Spleen (tissue), 7 donors: ENCODE measurements at regions not wholly inside any gene's neighbourhood (a gene's known extent, or its start where the extent isn't known, plus 50 kb on each side); places are given as distances from the start of the nearest gene placed in this dataset.

Experiments used
- CTCF ChIP-seq, 11 experiments: fragments of 200-600 bp in 7 of 11; fragments of 450-650 bp in 4 of 11; sonication (generic) in 4 of 11; IDR thresholded peaks in 8 of 11; conservative IDR thresholded peaks in 3 of 11; 1 replicate in 7 of 11; 2 replicates in 4 of 11; pipeline versions ENCODE4 v1.4.0 to v1.8.0; 2016 to 2021; ENCODE audit warnings: antibody characterized with exemption in 11 of 11, inconsistent platforms in 4 of 11, mild to moderate bottlenecking in 1 of 11
- POLR2A ChIP-seq, 3 donors: fragments of 450-650 bp; IDR thresholded peaks; one replicate each; pipeline ENCODE4 v1.5.1; 2017; ENCODE audit warnings: antibody characterized with exemption in 3 of 3, mild to moderate bottlenecking in 1 of 3
- donor health status: DM: no; HTN: no; CAD: no; lungs with moderate emphysema.
- donor health status: DM: no; HTN: no; CAD: no.
- donor health status: DM: no; HTN: no; CAD: no.

GRCh38 chr15:61499376-61499775, 270.3 kb upstream of the RORA start:
- TF ChIP-seq CTCF (IDR thresholded peaks at IDR 0.05 in 8 of 11, conservative IDR thresholded peaks at IDR 0.05 in 3 of 11) (no peak), POLR2A (IDR thresholded peaks at IDR 0.05) (no peak)
